Left lung (tissue), 4 donors: ENCODE measurements at regions not wholly inside any gene's neighbourhood (a gene's known extent, or its start where the extent isn't known, plus 50 kb on each side); places are given as distances from the start of the nearest gene placed in this dataset.

Source experiments
- ATAC-seq: fragments of 200-7000 bp; cut with Tn5 transposase; one replicate; pipeline ENCODE4 v1.9.1; 2020; ENCODE audit warnings: moderate library complexity
- DNase-seq, 4 donors: peaks; one replicate each; pipeline ENCODE4 v3.0.0-alpha.2; 2013 to 2020
- H3K27ac ChIP-seq, 2 donors: fragments of 200-600 bp; sonication (generic) in 1 of 2; one replicate each; pipeline versions ENCODE4 v1.5.0 to v1.8.0; 2020 to 2021
- H3K27me3 ChIP-seq, 2 donors: fragments of 200-600 bp; sonication (generic) in 1 of 2; one replicate each; pipeline versions ENCODE4 v1.5.0 to v1.8.0; 2020 to 2021
- H3K36me3 ChIP-seq, 2 donors: fragments of 200-600 bp; sonication (generic) in 1 of 2; one replicate each; pipeline versions ENCODE4 v1.5.0 to v1.8.0; 2020 to 2021
- H3K4me1 ChIP-seq, 2 donors: fragments of 200-600 bp; one replicate each; pipeline ENCODE4 v1.8.0; 2021
- H3K4me3 ChIP-seq, 2 donors: fragments of 200-600 bp; sonication (generic) in 1 of 2; one replicate each; pipeline versions ENCODE4 v1.5.0 to v1.8.0; 2020 to 2021; ENCODE audit warnings: mild to moderate bottlenecking in 1 of 2
- H3K9me3 ChIP-seq, 2 donors: fragments of 200-600 bp; sonication (generic) in 1 of 2; one replicate each; pipeline versions ENCODE4 v1.5.0 to v1.8.0; 2020 to 2021
- intact Hi-C, 2 donors: fragments of 100-400 bp; cut with DNase I; formaldehyde crosslinking; loops; one replicate each; pipeline versions ENCODE4 v1.11.2 to v1.14.2; 2022
- TF ChIP-seq, protein P1 (sequence below), 2 donors: fragments of 200-600 bp; sonication (generic) in 1 of 2; IDR thresholded peaks; one replicate each; pipeline versions ENCODE4 v1.5.0 to v1.8.0; 2021; ENCODE audit warnings: antibody characterized with exemption in 2 of 2
- donor health status: DM: no; HTN: yes; CAD: no.
- donor health status: DM: no; HTN: no; CAD: no.

GRCh38 chr5:2177244-2177643, 294.5 kb upstream of the IRX4 start:
- Histone ChIP-seq H3K4me1 (no peaks in the 10 kb centered on the region), H3K27me3 (peaks cover 0 to 28% of the 10 kb centered on the region in 2 donors), H3K4me3 (no peak overlapping the region), H3K36me3 (no peaks in the 10 kb centered on the region), H3K9me3 (no peaks in the 10 kb centered on the region), H3K27ac (no peak overlapping the region)
- intact Hi-C loops: no loop called here
- no peak for ATAC-seq
- DNase-seq: no peak
- TF ChIP-seq, protein P1, sequence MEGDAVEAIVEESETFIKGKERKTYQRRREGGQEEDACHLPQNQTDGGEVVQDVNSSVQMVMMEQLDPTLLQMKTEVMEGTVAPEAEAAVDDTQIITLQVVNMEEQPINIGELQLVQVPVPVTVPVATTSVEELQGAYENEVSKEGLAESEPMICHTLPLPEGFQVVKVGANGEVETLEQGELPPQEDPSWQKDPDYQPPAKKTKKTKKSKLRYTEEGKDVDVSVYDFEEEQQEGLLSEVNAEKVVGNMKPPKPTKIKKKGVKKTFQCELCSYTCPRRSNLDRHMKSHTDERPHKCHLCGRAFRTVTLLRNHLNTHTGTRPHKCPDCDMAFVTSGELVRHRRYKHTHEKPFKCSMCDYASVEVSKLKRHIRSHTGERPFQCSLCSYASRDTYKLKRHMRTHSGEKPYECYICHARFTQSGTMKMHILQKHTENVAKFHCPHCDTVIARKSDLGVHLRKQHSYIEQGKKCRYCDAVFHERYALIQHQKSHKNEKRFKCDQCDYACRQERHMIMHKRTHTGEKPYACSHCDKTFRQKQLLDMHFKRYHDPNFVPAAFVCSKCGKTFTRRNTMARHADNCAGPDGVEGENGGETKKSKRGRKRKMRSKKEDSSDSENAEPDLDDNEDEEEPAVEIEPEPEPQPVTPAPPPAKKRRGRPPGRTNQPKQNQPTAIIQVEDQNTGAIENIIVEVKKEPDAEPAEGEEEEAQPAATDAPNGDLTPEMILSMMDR (IDR thresholded peaks at IDR 0.05): no peak

DNA sequence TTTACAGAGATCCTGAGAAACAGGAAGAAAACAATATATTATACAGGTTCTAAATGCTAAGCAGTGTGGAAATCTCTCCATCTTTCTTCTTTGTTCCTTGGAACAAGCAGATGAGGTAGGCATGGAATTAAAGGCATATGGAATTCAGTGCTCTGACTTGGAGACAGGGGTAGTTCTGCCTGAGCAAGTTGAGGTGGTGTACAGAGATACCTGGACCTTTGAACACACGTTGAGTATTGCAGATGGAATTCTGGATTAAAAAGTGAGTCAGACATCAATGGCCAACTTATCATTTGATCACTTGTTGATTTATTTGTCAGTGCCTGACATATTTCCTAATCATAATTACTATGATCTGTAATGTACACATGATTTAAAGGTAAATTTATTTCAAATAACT, 293.9 kb upstream of the IRX4 start:
- TF ChIP-seq, protein P1 (IDR thresholded peaks at IDR 0.05): no peak
- ATAC-seq: no peak
- peaks cover 0 to 35% of the 10 kb centered on the region in 2 donors for H3K27me3 ChIP-seq
- no peak for DNase-seq
- no peak overlapping the region for H3K27ac ChIP-seq
- H3K36me3 ChIP-seq: no peaks in the 10 kb centered on the region
- no peak overlapping the region for H3K4me3 ChIP-seq
- H3K9me3 ChIP-seq: no peaks in the 10 kb centered on the region
- H3K4me1 ChIP-seq: no peaks in the 10 kb centered on the region
- intact Hi-C loops: no loop called here

DNA sequence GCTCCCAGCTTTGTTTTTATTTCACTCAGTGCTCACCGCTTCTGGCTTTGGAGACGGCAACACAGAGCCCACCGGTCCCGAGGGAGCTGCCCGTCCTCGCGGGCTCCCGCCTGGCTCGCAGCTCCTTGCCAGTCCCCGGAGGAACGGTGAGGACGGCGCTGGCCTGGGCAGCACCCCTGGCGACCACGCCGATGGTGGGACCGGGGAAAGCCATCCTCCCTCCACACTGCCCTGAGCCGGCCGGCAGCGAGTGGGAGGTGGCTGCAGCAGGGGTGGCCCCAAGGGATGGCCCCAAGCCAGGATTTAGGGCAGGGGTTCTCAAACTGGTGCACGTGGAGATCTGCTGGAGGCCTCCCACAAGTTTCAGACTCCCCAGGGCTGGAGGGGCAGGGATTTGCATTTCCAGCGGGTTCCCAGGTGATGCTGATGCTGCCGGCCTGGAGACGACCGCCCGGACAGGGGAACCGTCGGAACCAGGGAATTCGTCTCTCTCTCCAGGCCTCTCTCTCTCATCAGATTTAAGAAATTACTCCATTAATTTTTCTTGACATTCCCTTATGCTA, 293.2 kb upstream of the IRX4 start:
- no peak overlapping the region for H3K4me3 ChIP-seq
- ATAC-seq: no peak
- no peaks in the 10 kb centered on the region for H3K9me3 ChIP-seq
- H3K4me1 ChIP-seq: no peaks in the 10 kb centered on the region
- no peak for DNase-seq
- no peak overlapping the region for H3K27ac ChIP-seq
- TF ChIP-seq, protein P1 (IDR thresholded peaks at IDR 0.05): no peak
- no peaks in the 10 kb centered on the region for H3K36me3 ChIP-seq
- peaks cover 0 to 40% of the 10 kb centered on the region in 2 donors for H3K27me3 ChIP-seq
- intact Hi-C loops: no loop called here

- Histone ChIP-seq H3K4me1 (no peaks in the 10 kb centered on the region), H3K36me3 (no peaks in the 10 kb centered on the region), H3K4me3 (no peak overlapping the region), H3K27me3 (peaks cover 5 to 48% of the 10 kb centered on the region in 2 donors), H3K27ac (no peak overlapping the region), H3K9me3 (no peaks in the 10 kb centered on the region)
- intact Hi-C loops: no loop called here
- no peak for DNase-seq
- ATAC-seq: no peak
- TF ChIP-seq, protein P1 (IDR thresholded peaks at IDR 0.05): no peak
Measured at GRCh38 chr5:2175041-2175440, 292.3 kb upstream of the IRX4 start.

GRCh38 chr5:2174538-2174937, 291.8 kb upstream of the IRX4 start:
- intact Hi-C loops: no loop called here
- Histone ChIP-seq H3K9me3 (no peaks in the 10 kb centered on the region), H3K36me3 (no peaks in the 10 kb centered on the region), H3K4me1 (no peaks in the 10 kb centered on the region), H3K27me3 (peaks cover 8 to 53% of the 10 kb centered on the region in 2 donors), H3K4me3 (no peak overlapping the region), H3K27ac (no peak overlapping the region)
- ATAC-seq: no peak
- no peak for DNase-seq
- TF ChIP-seq, protein P1 (IDR thresholded peaks at IDR 0.05): no peak
